A172 (cell line): ENCODE measurements at regions not wholly inside any gene's neighbourhood (a gene's known extent, or its start where the extent isn't known, plus 50 kb on each side); places are given as distances from the start of the nearest gene placed in this dataset.
"Not testable (repeated sequence)": the region's sequence is repeated elsewhere in the genome, so short reads cannot be mapped to it uniquely, and the experiment has no call there.

ENCODE experiments used
- DNase-seq: peaks from one replicate; pipeline ENCODE4 v3.0.0-alpha.2; 2015; ENCODE audit warnings: low spot score

DNA sequence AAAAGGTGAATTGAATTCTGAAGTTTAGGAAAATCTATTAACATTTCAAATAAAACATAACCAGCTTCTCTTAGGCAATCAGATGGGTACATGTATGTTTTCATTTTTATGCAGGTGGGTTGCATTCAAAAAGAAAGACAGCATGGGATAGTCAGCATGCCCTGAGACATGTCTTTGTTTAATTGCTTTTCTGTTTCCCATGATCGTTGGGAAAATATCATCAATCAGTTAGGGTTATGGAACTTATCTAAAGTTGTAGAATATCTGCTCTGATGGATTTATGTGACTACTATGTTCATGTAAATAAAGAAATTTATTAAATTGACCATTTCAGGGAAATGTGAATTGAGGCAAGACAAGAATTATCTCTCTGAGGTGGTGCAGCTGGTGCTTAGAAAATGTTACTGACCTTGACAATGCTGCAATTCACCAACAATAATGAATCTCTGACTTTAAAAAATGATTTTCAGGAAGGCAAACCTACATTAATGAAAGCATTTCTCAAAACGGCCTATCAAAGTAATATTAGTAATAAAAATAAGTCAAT is 112.7 kb downstream of the RFPL4B start:
- DNase-seq: no peak

DNA sequence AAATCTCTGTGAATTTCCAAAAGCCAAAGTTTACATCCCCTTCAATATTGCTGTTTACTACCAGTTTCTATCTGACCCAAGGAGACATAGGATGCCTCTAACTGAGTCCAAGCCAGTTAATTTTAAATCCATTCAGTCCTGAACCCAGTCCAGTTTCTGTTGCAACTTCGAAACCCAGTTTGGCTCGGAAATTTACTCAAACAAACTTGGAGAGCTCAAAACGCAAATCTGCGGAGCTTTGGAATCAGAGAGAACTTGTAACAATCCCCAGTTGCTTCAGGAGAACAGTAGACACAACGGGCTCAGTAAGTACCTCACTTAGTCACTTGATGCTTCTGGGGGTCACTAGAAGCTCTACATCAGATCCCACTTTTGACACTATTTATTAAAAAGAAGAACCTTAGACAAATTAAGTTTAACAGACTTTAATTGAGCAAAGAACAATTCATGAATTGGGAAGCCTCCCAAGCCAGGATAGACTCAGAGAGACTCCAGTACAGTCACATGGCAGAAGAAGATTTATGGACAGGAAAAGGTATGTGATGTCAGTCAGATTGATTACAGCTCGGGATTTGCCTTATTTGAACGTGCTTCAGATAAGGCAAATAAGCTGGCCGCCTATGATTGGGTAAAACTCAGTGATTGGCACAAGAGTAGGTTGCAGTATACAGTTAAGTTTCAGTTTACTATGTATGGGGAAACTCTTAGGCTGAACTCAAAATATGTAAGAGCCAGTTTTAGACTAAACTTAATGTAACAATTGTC is 118.0 kb downstream of the RFPL4B start:
- DNase-seq: peak; percentile 27

DNA sequence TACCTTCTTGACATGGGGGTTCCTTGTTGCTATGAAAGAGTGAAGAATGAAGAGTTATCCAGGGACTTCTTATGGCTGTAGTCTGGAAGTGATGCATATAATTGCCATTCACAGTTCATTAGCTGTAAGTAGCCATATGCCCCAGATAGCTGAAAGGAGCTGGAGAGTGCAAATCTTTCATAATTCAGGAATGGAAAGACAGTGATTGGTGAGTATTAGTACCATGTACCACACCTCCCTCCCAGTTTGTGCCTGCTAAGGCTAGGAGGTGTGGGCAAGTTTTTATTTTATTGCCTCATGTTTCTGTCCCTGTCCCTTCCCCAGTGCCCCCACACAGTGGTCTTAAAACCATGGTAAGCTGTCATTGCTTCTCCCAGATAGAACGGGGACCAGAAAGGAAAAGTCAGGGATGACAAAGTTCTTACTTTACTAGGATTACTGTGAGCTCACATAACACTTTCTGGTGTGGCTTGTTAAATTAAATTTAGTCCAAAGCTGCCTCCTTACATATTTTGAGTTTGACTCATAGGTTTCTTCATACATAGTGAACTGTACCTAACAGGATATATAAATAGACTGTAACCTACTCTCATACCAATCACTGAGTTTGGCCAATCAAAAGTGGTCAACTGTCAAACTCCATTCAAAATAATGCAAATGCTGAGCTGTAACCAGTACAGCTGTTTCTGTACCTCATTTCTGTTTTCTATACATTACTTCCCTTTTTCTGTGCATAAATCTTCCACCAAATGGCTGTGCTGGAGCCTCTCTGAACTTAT is 119.4 kb downstream of the RFPL4B start:
- peak; percentile 78 for DNase-seq

DNA sequence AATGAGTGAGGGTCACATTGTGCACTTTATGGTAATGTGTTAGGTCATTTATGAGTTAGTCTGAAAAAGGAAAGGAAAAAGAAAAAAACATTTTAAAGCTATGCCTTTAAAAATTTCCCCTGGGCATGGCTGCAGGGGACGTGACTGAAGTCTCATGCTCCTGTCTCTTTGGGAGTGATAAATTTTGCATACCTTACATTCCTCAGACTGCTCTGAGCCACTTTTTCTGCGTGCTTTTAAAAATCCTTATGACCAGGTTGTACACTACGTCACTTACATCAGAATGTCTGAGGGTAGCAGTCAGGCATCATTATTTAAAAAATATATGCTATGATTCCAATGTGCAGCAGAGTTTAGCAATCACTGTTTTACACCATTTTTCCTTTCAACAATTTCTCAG is 121.2 kb downstream of the RFPL4B start:
- peak; percentile 75 for DNase-seq

DNA sequence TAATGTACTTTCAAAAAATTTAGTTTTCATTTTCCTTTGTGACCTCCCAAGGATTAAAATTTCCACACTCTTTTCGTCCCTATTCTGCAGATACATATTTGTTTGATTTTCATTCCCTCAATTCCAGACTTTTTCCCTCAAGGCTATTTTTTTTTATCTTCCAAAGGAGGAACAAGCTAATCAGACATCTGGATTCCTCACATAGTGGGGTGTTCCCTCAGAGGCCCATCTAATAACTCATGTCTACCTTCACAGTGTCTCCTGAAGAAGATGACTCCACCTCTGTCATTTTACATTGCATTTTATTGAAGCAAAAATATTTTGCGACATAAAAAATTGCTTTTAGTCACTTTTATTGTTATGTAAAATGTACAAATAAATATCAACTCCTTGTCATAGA is 122.2 kb downstream of the RFPL4B start:
- no peak for DNase-seq

DNA sequence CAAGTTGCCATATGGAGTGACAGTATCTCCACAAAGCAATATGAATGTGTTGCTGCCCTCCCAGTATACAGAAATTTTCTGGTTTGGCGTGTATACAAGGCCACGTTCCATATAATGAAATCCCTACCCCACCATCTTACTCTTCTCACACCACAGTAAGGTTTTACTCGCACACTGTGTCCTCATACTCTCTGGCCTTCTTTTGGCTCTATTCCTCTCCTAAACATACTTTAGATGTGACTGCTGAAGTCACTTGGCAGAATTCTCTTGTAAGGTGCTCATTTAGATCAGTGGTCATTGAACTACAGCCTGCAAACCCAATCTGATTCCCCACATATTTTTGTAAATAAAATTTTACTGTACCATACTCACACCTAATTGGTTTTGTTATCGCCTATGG is 123.2 kb downstream of the RFPL4B start:
- no peak for DNase-seq

DNA sequence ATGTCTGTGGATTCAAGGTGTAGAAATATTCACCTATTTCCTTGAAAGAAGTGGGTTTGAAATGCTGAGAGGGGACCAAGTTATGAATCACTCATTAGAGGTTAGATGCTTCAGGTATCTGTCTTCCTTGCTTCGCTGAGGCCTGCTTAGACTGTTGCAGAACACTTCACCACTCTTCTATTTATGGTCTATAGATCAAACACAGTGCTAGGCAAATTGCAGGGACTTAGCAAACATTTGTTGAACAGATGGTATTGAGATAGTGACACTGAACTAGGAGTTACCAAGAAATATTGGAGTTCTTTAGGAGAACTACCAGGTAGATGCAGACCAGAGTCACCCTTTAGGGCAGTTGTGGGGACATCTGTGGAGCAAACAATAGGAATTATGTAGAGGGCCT is 123.8 kb downstream of the RFPL4B start:
- no peak for DNase-seq

DNA sequence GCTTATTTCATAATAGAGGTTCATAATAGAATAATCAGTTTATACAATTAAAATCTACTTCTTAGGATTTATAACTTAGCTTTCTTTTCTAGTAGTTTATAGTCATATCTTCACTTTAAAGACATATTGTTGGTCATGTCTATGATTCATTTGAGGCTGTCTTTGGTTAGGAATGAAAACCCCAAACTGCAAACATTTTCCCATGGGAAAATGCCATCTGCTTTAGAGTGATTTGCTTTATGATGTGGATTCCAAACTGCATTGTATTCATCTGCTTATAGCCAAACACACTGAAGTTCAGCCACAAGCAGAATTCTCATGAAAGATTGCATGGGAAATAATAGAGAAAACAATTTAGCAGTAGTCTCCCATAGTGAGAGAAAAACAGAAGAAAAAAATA is 128.0 kb downstream of the RFPL4B start:
- DNase-seq: peak; percentile 35

DNA sequence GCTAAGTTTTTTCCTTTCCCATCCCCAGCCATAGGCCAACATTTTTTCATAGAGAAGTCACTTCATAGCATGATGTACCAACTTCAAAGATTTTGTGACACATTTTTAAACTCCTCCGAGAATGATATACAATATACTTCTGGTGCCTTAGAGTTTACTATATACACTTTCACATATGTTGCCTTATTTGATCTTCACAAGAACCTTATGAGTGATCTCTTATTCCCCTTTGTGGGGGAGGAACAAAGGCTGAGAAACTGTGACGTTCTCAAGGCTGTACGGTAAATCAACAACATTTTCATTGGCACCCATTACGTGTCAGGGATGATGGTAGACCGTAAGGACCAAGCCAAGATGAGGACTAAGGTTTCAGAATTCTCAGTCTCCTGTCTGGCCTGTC is 130.0 kb downstream of the RFPL4B start:
- DNase-seq: no peak

DNA sequence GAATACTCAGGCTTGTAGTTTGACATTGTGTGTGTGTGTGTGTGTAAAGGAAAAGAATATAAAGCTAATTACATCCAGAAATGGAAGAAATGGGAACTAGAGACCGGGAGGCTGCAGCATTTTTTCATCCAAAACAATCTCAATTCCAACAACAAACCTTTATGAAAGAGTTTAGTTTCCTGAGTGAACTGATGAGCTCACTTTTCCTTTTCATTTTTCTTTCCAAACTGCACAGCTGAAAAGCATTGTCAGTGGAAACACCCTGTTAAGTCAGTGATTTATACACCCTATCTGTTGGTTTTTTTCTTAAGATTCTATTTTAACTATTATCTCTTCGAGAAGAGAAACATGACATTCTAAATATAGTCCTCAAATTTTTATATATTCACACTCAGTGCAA is 130.9 kb downstream of the RFPL4B start:
- no peak for DNase-seq

DNA sequence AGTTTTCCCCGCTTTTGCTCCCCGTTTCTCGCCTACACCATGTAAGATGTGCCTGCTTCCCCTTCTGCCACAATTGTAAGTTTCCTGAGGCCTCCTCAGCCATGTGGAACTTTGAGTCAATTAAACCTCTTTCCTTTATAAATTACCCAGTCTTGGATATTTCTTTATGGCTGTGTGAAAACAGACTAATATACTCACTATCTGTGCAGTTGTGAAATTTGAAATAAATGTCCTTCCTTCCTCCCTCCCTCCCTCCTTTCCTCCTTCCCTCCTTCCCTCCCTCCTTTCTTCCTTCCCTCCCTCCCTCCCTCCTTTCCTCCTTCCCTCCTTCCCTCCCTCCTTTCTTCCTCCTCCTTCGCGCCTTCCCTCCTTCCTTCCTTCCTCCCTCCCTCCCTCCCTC is 132.8 kb downstream of the RFPL4B start:
- not testable (repeated sequence) for DNase-seq

DNA sequence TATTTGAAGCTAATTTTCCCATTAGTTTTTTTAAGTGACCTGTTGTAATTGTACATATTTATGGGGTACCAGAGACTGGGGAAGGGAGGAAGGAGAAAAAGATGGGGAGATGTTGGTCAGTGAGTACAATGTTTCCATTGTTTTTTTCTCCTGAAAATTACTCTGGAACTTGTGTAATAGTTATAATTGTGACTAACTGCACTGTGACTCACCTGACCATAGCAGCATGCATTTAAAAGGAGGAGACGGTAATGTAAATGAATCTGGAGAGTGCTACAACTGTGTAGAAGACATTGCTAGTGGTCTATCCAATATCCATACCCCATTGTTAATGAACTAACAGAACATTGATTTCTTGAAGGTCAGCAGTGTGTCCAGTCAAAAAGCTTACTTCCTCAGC is 133.4 kb downstream of the RFPL4B start:
- peak; percentile 62 for DNase-seq

DNA sequence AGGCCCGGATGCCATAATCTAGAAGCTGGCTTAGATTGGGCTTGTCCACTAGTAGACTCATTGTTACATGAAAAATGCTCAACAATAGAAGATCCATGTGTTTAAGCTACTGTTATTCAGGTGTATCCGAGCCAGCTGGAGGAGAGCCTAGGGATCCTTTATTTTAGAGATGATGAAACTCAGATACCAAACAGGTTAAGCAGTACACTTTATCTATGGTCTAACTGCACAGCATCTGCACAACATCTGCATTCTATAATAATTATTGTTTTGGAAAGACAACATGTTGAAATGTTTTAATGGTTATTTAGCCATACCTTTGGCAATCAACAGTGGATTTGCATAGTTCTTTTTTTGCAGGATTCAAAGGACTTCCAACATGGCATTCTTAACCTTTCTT is 134.1 kb downstream of the RFPL4B start:
- DNase-seq: no peak

DNA sequence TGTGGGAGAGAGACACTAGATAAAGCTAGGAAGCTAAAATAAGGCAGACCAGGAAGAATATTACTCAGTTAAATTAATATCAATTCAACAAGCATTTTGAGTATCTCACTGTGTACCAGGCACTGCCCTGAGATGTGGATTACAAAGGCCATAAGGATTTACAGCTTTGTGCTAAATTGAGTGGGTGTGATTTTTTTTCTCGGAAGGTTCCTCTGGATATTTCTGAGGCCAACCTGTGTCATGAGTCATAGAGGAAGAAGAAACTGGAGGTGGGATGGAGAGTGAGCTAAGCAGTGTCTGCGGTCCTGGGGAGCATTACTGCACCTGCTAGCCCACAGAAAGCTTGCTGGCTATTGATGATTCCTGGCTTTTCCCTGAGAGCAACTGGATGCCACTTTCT is 135.2 kb downstream of the RFPL4B start:
- no peak for DNase-seq

DNA sequence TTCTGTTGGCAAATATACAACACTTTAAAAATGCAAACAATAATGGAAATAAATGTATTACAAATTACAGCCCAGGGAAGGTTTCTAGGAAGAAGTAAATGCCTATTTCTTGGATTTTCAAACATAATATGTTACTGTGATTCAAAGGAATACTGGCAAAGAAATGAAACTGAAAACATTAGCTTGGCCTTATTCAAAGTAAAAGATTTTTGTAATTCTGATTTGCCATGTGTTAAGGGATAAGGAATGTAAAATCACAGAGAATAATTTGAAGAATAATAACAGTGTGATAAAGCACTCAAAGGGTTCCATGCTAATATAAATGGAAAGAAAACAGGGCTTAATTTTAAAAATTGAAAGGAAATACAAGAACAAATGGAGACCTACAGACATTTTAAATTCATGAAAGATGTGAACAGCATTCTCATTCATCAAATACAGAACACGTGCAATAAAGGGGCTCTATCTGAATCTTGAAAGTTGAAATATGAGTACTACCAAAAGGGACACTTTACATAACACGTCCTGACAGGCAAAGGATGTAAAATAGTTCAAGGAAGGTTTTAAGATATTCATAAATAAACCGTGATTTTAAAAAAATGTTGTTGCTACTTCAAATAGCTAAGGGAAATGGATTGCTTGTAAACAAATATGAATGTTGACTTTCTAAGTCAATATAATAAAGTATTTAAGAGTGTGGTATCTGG is 138.1 kb downstream of the RFPL4B start:
- no peak for DNase-seq

DNA sequence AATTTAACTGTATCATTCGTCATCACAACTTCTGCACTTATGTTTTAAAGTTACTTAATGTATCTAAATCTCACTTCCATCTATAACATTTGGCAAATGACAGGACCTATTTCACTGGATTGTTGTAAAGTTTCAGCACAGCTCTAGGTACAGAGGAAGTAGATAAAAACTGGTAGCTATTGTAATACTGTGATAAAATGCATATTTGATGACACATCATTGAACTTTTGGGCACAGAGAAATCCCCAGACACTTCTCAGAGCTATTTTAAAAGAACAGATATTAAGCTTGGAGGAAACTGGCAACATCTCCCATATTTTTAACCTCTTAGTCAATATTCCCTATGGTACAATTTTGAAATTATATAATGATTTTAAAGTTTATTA is 138.7 kb downstream of the RFPL4B start:
- DNase-seq: no peak

DNA sequence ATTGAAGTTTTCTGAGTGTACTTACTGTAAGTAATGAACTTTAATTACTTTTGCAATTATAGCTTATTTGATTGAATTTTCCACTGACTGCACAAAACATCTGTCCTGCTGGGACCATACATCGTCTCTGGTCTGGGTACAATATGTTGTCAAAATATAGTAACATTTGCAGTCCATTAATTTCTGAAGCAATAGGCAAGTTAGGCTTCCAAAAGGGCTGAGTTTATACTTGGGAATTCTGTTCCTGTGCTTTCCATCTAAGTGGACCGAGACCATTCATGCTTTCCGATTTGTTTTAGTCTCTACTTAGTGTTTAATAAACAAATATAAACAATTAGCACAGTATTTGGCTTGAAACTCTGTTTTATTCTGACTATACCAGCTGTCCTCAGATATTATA is 139.3 kb downstream of the RFPL4B start:
- DNase-seq: no peak

DNA sequence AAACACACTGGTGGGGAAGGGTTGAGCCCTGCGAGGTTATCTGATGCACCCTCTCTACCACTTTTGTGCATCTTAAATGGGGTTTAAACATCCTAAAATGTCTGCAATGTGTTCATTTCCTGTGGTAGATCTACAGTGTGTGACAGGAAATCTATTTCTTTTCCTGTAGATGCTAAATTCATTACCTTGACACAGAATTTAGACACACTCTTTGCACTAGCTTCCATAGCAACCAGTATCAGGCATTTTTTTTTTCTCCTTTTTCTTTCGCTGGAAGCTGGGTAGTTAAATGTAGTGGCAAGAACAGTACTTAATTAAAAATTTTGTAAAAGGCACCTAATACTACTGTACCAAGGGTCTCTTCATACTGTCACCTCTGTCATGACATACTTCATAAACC is 141.1 kb downstream of the RFPL4B start:
- DNase-seq: no peak

DNA sequence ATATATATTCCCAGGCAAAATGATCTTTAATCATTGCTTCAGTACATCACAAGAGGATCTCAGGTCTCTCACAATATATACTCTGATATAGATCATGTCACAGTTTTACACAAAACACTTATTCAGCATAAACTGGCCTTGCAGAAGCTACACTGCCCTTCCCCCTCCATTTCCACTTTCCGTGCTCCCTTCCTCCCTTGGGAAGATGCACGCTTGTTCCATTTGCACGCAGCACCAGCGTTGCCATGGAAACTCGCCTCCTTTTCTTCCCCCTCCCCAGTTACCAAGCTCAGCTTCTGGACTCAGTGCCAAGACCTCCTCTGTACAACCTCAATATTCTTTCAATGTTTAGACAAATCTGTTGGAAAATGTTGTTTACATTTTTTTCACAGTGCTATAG is 154.6 kb downstream of the RFPL4B start:
- no peak for DNase-seq

DNA sequence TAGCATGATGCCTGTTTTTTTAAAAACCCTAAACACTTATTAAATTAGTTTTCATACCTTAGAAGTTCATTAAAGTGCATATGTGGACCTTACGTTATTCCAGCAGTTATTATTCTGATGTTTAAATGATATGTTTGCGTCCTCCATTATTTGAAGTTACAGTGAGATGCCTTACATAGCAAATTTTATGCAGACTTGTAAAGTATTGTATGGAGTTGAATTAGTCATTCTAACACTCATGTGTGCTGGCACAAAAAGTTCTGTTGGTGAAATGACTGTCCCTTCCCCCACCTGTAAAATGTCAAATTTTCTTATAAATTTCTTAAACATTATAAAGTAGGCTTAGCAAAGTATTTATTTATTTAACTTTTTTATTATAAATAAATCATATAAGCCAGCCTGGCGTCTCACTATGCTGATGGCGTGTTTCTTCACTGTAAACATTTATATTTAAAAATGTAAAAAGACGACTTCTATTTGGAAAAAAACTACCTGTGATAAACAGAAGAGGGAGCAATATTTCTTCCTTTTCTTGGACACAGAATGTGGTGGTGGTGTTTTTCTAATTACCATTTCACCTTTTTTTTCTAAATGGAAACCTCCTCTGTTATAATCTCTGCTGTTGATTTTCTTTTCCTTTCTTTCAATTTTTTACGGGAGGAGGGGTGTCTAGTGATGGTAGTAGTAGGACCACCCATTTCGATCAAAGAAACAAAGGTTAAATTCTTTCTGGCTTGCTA is 155.4 kb downstream of the RFPL4B start:
- DNase-seq: peak; percentile 12

DNA sequence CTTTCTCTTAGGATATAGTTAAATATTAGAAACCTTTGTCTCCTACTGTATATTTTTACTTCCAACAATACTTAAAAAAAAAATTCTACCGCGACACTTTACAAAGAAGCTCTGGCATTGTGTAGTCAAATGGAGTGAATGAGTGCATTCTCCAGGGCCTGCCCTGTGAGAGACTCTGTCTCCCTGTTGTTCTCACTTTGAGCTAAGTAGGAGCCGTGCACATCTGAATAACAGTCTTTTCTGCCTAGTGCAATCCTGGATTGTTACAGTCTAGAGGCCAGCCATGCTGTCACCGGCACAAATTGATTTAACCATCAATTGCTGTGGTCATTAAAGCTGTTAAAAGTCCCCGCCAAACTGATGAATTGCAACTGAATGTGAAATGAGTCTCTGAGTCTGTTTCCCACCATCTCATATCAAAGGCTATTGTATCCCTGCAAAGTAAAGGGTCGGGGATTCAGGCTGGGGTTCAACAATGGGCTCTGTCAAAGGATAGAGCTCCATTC is 156.0 kb downstream of the RFPL4B start:
- no peak for DNase-seq

DNA sequence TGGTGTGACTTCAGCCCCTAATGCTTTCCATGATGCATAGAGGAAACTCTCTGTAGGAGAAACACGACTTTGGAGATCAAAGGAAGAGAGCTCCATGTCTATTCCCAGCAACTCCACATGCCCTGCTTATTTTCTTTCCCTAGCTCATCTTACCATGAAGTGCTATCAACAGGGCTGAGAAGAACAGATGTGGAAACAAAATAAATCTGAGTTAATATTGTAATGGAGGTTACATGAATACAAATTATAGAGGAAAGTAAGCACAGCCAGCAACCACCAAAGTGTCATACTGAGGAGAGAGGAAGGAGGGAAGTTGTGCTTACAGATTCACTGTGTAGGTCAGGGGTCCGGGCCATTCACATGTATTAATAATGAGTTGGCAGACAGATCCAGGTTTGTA is 157.5 kb downstream of the RFPL4B start:
- no peak for DNase-seq
